ENCODE measurements at regions not wholly inside any gene's neighbourhood (a gene's known extent, or its start where the extent isn't known, plus 50 kb on each side); places are given as distances from the start of the nearest gene placed in this dataset.

DNA sequence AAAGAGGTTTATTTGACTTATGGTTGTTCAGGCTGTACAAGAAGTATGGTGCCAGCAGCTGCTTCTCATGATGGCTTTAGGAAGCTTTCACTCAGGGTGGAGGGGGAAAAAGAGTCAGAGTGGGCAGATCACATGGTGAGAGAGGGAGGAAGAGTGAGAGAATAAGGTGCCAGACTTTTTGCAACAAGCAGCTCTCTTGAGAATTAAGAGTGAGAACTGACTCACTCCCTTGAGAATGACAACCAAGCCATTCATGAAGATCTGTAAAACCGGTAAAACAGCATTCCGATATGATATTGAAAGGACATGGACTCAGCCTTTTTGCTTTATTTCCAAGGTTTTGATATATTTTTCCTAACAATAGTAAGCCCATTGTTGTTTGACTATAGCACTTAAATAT lies 501.2 kb downstream of the GALC start:
- H3K9me3 Mint-ChIP-seq (ENCODE audit: low read depth) = peaks cover 2% of the 10 kb centered on the region
- H3K4me3 Mint-ChIP-seq = no peak overlapping the region
- H3K27ac Mint-ChIP-seq = no peak overlapping the region
- ATAC-seq (no peak), DNase-seq (no peak)
- CTCF ChIA-PET = no interaction called here
- H3K27me3 Mint-ChIP-seq = no peaks in the 10 kb centered on the region
- no peaks in the 10 kb centered on the region for H3K36me3 Mint-ChIP-seq
- no peaks in the 10 kb centered on the region for H3K4me1 Mint-ChIP-seq

DNA sequence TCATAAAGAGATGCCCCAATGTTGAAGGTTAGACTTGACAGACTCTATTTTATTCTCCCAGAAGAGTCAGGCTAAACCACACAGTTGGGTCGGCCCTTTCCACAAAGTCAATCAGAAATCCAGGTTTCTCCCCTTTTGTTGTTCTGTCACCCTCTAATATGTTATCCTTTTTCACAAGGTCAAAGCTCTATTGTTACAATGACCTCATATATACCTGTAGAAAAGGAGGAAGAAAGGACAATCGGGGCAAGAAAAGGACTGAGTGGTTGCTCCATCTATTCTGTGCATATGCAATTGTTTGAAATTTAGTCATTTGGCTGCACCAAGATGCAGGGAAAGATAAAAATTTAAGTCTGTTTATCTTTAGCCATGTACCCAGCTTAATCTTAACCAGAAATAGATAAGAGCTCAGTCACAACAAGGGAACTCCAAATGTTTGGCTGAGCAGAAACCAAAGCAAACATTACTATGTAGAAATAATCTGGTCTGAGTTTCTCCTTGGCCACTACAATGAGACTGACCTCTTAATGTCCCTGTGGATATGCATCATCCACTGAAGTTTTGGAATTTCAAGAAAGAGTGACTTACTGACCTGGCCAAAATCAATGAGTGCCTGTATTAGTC lies 503.7 kb downstream of the GALC start:
- Mint-ChIP-seq H3K27me3 (no peaks in the 10 kb centered on the region), H3K4me3 (no peak overlapping the region), H3K27ac (no peak overlapping the region), H3K36me3 (no peaks in the 10 kb centered on the region), H3K4me1 (no peaks in the 10 kb centered on the region), H3K9me3 (ENCODE audit: low read depth) (no peaks in the 10 kb centered on the region)
- CTCF ChIA-PET = no interaction called here
- DNase-seq (no peak), ATAC-seq (no peak)

DNA sequence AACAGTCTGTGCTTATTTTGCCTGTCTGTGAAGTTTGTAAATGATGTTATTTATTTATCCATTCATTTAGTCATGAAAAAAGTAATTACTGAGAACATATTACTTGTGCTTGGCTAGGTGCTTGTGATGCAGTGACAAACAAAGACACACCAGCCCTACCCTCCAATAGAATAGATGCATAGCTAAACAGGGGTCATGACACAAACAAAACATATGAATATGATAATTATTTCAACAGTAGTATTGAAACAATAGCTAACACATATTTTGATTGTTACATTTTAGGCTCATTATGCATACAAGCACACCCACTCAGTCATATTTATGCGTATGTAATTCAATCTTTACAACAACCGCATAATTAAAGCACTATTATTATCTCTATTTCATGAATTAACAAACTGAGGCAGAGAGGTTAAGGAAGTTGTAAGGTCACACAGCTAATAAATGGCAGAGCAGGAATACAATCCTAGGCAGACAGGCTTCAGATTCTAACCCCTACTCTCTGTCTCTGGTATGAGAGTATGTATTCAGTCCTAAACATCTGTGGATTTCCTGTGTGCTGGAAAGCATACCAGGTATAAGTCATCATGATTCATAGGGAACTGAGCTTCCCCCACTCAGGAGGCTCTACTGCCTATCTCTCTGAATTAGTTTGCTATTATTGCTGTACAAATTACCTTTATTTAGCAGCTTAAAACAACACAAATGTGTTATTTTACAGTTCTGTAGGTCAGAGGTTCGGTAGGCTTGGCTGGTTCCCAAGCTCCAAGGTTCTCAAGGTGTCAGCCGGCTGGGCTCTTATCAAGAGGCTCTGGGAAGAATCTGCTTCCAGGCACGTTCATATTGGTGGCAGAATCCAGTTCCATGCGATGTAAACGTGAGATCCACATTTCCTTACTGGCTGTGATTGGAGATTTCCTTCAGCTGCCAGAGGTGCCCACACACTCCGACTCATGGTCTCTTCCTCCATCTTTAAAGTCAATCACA lies 509.4 kb downstream of the GALC start:
- no peak overlapping the region for H3K4me3 Mint-ChIP-seq
- H3K27ac Mint-ChIP-seq = no peak overlapping the region
- no peaks in the 10 kb centered on the region for H3K27me3 Mint-ChIP-seq
- CTCF ChIA-PET = no interaction called here
- H3K4me1 Mint-ChIP-seq = no peaks in the 10 kb centered on the region
- DNase-seq = no peak
- peaks cover 2% of the 10 kb centered on the region for H3K9me3 Mint-ChIP-seq (ENCODE audit: low read depth)
- H3K36me3 Mint-ChIP-seq = no peaks in the 10 kb centered on the region
- no peak for ATAC-seq

- CTCF ChIA-PET = no interaction called here
- H3K27ac Mint-ChIP-seq = no peak overlapping the region
Observed at GRCh38 chr14:87468531-87468930, 524.5 kb downstream of the GALC start.

GRCh38 chr14:87467578-87467977 lies 525.4 kb downstream of the GALC start:
- Mint-ChIP-seq H3K9me3 (ENCODE audit: low read depth) (peaks cover 2% of the 10 kb centered on the region), H3K4me1 (no peaks in the 10 kb centered on the region), H3K36me3 (no peaks in the 10 kb centered on the region), H3K27ac (no peak overlapping the region), H3K27me3 (no peaks in the 10 kb centered on the region), H3K4me3 (no peak overlapping the region)
- DNase-seq (no peak), ATAC-seq (no peak)
- CTCF ChIA-PET = no interaction called here

More at GRCh38 chr14:87468531-87468930, 524.5 kb downstream of the GALC start:
- Mint-ChIP-seq H3K27me3 (no peaks in the 10 kb centered on the region), H3K36me3 (no peaks in the 10 kb centered on the region), H3K4me1 (no peaks in the 10 kb centered on the region), H3K4me3 (no peak overlapping the region), H3K9me3 (ENCODE audit: low read depth) (peaks cover 2% of the 10 kb centered on the region)
- ATAC-seq (no peak), DNase-seq (no peak)

DNA sequence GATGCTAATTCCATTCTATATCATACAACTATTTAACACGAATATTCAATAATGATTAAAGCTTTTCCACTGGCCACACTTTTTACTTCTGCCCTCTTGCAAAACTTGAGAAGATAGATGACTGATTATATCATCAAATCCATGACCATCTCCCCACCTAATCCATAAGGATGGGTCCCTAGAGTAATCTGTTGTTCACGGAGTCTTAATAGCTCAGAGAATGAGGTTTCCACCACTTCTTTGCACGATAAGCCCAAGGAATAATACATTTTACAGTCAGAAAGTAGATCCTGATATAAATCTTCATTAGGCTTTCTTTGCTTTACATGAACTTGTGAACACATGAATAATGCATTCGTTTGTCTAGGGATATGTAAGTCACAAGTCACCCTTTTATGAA lies 527.2 kb downstream of the GALC start:
- Mint-ChIP-seq H3K9me3 (ENCODE audit: low read depth) (peaks cover 2% of the 10 kb centered on the region), H3K27me3 (no peaks in the 10 kb centered on the region), H3K36me3 (no peaks in the 10 kb centered on the region), H3K4me3 (no peak overlapping the region), H3K4me1 (no peaks in the 10 kb centered on the region), H3K27ac (no peak overlapping the region)
- CTCF ChIA-PET = no interaction called here
- no peak for ATAC-seq
- DNase-seq = no peak

DNA sequence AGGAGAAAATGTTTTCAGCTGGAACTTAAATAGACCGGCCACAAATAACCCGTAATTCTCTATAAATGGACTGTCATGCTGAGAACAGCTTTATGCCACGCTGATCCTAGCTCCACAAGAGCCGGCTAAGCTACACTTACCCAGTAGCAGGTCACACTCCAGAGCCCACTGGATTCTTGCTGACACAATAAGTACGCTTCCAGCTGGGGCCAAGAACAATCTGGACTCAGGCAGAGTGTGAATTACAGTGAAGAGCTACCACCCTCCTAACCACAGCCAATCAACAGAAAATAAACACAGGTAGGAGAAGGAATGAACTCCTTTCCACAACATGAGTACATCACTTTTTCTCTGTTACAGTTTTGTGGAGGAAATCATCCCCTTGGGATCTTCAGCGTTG lies 531.3 kb downstream of the GALC start:
- CTCF ChIA-PET = no interaction called here
- H3K36me3 Mint-ChIP-seq = no peaks in the 10 kb centered on the region
- ATAC-seq = no peak
- H3K4me1 Mint-ChIP-seq = no peaks in the 10 kb centered on the region
- no peaks in the 10 kb centered on the region for H3K27me3 Mint-ChIP-seq
- H3K27ac Mint-ChIP-seq = no peak overlapping the region
- H3K4me3 Mint-ChIP-seq = no peak overlapping the region
- H3K9me3 Mint-ChIP-seq (ENCODE audit: low read depth) = no peaks in the 10 kb centered on the region
- no peak for DNase-seq

GRCh38 chr14:87457720-87458119 lies 535.3 kb downstream of the GALC start:
- DNase-seq (no peak), ATAC-seq (no peak)
- H3K27me3 Mint-ChIP-seq = no peaks in the 10 kb centered on the region
- no peaks in the 10 kb centered on the region for H3K36me3 Mint-ChIP-seq
- H3K4me1 Mint-ChIP-seq = no peaks in the 10 kb centered on the region
- no peak overlapping the region for H3K27ac Mint-ChIP-seq
- H3K9me3 Mint-ChIP-seq (ENCODE audit: low read depth) = peaks cover 6% of the 10 kb centered on the region
- H3K4me3 Mint-ChIP-seq = no peak overlapping the region
- CTCF ChIA-PET = no interaction called here

DNA sequence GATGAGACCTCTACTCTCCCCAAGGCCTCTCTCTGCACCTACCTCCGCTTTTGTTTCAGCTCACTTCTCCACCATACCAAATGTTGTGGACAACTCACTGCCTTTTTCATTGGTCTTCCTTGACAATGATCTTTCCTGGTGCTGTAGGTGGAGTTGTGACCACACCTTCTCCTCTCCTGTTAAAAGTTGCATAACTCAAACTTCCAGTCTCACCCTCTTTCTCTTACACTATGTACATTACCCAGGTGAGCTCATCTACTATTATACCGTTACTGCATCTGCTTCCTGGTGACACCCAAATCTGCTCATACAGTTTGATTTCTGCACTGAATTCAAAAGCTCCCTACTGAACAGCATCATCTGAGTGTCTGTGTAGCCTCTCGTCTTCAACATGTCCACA lies 542.8 kb downstream of the GALC start:
- no peaks in the 10 kb centered on the region for H3K36me3 Mint-ChIP-seq
- CTCF ChIA-PET = no interaction called here
- H3K27ac Mint-ChIP-seq = no peak overlapping the region
- no peak for DNase-seq
- no peak overlapping the region for H3K4me3 Mint-ChIP-seq
- no peaks in the 10 kb centered on the region for H3K4me1 Mint-ChIP-seq
- no peak for ATAC-seq
- no peaks in the 10 kb centered on the region for H3K27me3 Mint-ChIP-seq
- H3K9me3 Mint-ChIP-seq (ENCODE audit: low read depth) = peaks cover 4% of the 10 kb centered on the region

- H3K4me3 Mint-ChIP-seq = no peak overlapping the region
- ATAC-seq (no peak), DNase-seq (no peak)
- no peaks in the 10 kb centered on the region for H3K36me3 Mint-ChIP-seq
- CTCF ChIA-PET = no interaction called here
- no peaks in the 10 kb centered on the region for H3K27me3 Mint-ChIP-seq
- H3K27ac Mint-ChIP-seq = no peak overlapping the region
- no peaks in the 10 kb centered on the region for H3K4me1 Mint-ChIP-seq
- H3K9me3 Mint-ChIP-seq (ENCODE audit: low read depth) = peaks cover 3% of the 10 kb centered on the region
Observed at GRCh38 chr14:87449016-87449415, 544.0 kb downstream of the GALC start.

GRCh38 chr14:87443787-87444186 lies 549.2 kb downstream of the GALC start:
- no peaks in the 10 kb centered on the region for H3K27me3 Mint-ChIP-seq
- DNase-seq (no peak), ATAC-seq (no peak)
- H3K27ac Mint-ChIP-seq = no peak overlapping the region
- CTCF ChIA-PET = no interaction called here
- peaks cover 5% of the 10 kb centered on the region for H3K9me3 Mint-ChIP-seq (ENCODE audit: low read depth)
- no peaks in the 10 kb centered on the region for H3K4me1 Mint-ChIP-seq
- no peaks in the 10 kb centered on the region for H3K36me3 Mint-ChIP-seq
- H3K4me3 Mint-ChIP-seq = no peak overlapping the region

GRCh38 chr14:87443039-87443438 lies 549.9 kb downstream of the GALC start:
- H3K9me3 Mint-ChIP-seq (ENCODE audit: low read depth) = peaks cover 5% of the 10 kb centered on the region
- H3K36me3 Mint-ChIP-seq = no peaks in the 10 kb centered on the region
- ATAC-seq (no peak), DNase-seq (no peak)
- no peak overlapping the region for H3K4me3 Mint-ChIP-seq
- no peaks in the 10 kb centered on the region for H3K4me1 Mint-ChIP-seq
- no peaks in the 10 kb centered on the region for H3K27me3 Mint-ChIP-seq
- no peak overlapping the region for H3K27ac Mint-ChIP-seq
- CTCF ChIA-PET = no interaction called here

DNA sequence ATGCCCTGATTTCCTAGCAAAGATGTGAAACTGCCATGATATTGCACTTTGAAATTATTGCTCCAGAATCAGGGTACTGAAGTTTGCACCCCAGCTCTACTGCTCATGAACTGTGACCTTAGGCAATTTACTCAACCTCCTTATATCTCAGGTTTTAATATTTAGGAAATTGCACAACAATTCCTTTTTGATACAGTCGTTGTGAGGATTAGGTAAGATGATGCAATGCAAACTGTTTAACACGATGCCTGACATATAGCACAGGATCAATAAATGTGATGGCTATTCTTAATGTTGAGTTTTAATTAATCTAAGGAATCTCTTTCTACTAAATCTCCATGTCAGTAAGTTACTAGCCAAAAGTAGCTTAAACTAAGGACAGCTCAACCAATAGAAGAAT lies 555.8 kb downstream of the GALC start:
- Mint-ChIP-seq H3K27me3 (no peaks in the 10 kb centered on the region), H3K9me3 (ENCODE audit: low read depth) (peaks cover 2% of the 10 kb centered on the region), H3K4me1 (no peaks in the 10 kb centered on the region), H3K27ac (no peak overlapping the region), H3K4me3 (no peak overlapping the region), H3K36me3 (no peaks in the 10 kb centered on the region)
- CTCF ChIA-PET = no interaction called here
- DNase-seq (no peak), ATAC-seq (no peak)

DNA sequence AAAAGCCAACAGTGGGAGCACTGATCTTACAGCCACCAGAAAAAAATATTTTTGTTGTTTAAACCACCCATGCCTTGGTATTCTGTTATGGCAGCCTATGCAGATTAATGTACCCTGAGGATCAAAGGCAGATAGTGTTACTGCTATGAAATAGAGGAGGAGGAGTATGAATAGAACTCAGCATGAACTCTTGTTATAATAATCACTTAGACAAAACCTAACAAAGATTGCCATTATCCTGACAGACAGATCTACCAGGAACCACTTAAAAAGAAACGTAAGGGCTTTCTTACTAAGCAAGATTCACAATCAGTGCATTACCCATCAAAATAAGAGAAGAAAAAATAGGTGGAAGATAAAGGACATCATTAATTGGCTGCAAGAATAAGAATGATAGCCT lies 558.3 kb downstream of the GALC start:
- Mint-ChIP-seq H3K4me3 (no peak overlapping the region), H3K9me3 (ENCODE audit: low read depth) (peaks cover 2% of the 10 kb centered on the region), H3K36me3 (no peaks in the 10 kb centered on the region), H3K4me1 (no peaks in the 10 kb centered on the region), H3K27ac (no peak overlapping the region), H3K27me3 (no peaks in the 10 kb centered on the region)
- DNase-seq = no peak
- ATAC-seq = no peak
- CTCF ChIA-PET = no interaction called here

Measured in activated CD8-positive, alpha-beta memory T cell treated with anti-CD3 and anti-CD28 coated beads, Interleukin-2, amount 10 ng/mL, durations not matched to agents 7 days and 5 days (primary cell).